ENCODE measurements at regions not wholly inside any gene's neighbourhood (a gene's known extent, or its start where the extent isn't known, plus 50 kb on each side); places are given as distances from the start of the nearest gene placed in this dataset.

GRCh38 chr4:147192679-147193078 is 247.0 kb upstream of the TTC29 start:
- H3K27ac ChIP-seq, result no peak overlapping the region
- TF ChIP-seq CTCF (IDR thresholded peaks at IDR 0.05), result no peak
- H3K4me1 ChIP-seq, result peaks cover 0 to 6% of the 10 kb centered on the region in 2 donors
- no peak for DNase-seq (ENCODE audit: low spot score in 2 of 2)
- no peak overlapping the region for H3K4me3 ChIP-seq
- H3K27me3 ChIP-seq, result no peaks in the 10 kb centered on the region
- H3K9me3 ChIP-seq, result no peaks in the 10 kb centered on the region
- intact Hi-C loops (cut with DNase I), result no loop called here
- no peaks in the 10 kb centered on the region for H3K36me3 ChIP-seq

GRCh38 chr4:147194114-147194513 is 248.4 kb upstream of the TTC29 start:
- Histone ChIP-seq H3K27me3 (no peaks in the 10 kb centered on the region), H3K9me3 (no peaks in the 10 kb centered on the region), H3K27ac (peak overlapping the region; percentile 0 to 1), H3K36me3 (no peaks in the 10 kb centered on the region), H3K4me1 (peaks cover 0 to 6% of the 10 kb centered on the region in 2 donors), H3K4me3 (peak overlapping the region; percentile 1 to 3)
- intact Hi-C loops (cut with DNase I), result no loop called here
- TF ChIP-seq CTCF (IDR thresholded peaks at IDR 0.05), result no peak
- no peak for DNase-seq (ENCODE audit: low spot score in 2 of 2)

- intact Hi-C loops (cut with DNase I), result no loop called here
- TF ChIP-seq CTCF (IDR thresholded peaks at IDR 0.05), result no peak
- DNase-seq (ENCODE audit: low spot score in 2 of 2), result no peak
- H3K36me3 ChIP-seq, result no peaks in the 10 kb centered on the region
- no peaks in the 10 kb centered on the region for H3K27me3 ChIP-seq
- peak overlapping the region; percentile 1 to 3 for H3K4me3 ChIP-seq
- peaks cover 0 to 6% of the 10 kb centered on the region in 2 donors for H3K4me1 ChIP-seq
- H3K9me3 ChIP-seq, result no peaks in the 10 kb centered on the region
- peak overlapping the region in 1 of 2 donors; percentile 0 for H3K27ac ChIP-seq
These were observed 248.9 kb upstream of the TTC29 start for GRCh38 chr4:147194604-147195003.

GRCh38 chr4:147195386-147195785 is 249.7 kb upstream of the TTC29 start:
- no peaks in the 10 kb centered on the region for H3K36me3 ChIP-seq
- no peaks in the 10 kb centered on the region for H3K9me3 ChIP-seq
- peaks cover 0 to 6% of the 10 kb centered on the region in 2 donors for H3K4me1 ChIP-seq
- intact Hi-C loops (cut with DNase I), result no loop called here
- no peaks in the 10 kb centered on the region for H3K27me3 ChIP-seq
- H3K4me3 ChIP-seq, result no peak overlapping the region
- no peak for TF ChIP-seq CTCF (IDR thresholded peaks at IDR 0.05)
- no peak for DNase-seq (ENCODE audit: low spot score in 2 of 2)
- H3K27ac ChIP-seq, result no peak overlapping the region

- Histone ChIP-seq H3K4me3 (no peak overlapping the region), H3K27me3 (no peaks in the 10 kb centered on the region), H3K27ac (no peak overlapping the region), H3K4me1 (peaks cover 0 to 6% of the 10 kb centered on the region in 2 donors), H3K9me3 (no peaks in the 10 kb centered on the region), H3K36me3 (no peaks in the 10 kb centered on the region)
- TF ChIP-seq CTCF (IDR thresholded peaks at IDR 0.05), result no peak
- DNase-seq (ENCODE audit: low spot score in 2 of 2), result no peak
- intact Hi-C loops (cut with DNase I), result no loop called here
These were observed 252.9 kb upstream of the TTC29 start for GRCh38 chr4:147198411-147199051.

- DNase-seq (ENCODE audit: low spot score in 2 of 2), result no peak
- H3K4me1 ChIP-seq, result no peaks in the 10 kb centered on the region
- no peaks in the 10 kb centered on the region for H3K36me3 ChIP-seq
- H3K27me3 ChIP-seq, result no peaks in the 10 kb centered on the region
- H3K4me3 ChIP-seq, result no peak overlapping the region
- intact Hi-C loops (cut with DNase I), result no loop called here
- no peaks in the 10 kb centered on the region for H3K9me3 ChIP-seq
- H3K27ac ChIP-seq, result no peak overlapping the region
- TF ChIP-seq CTCF (IDR thresholded peaks at IDR 0.05), result no peak
These were observed 255.4 kb upstream of the TTC29 start for GRCh38 chr4:147201016-147201415.

All from ascending aorta (tissue), 2 donors.